ENCODE measurements at regions not wholly inside any gene's neighbourhood (a gene's known extent, or its start where the extent isn't known, plus 50 kb on each side); places are given as distances from the start of the nearest gene placed in this dataset.

GRCh38 chr6:102981490-102982015 lies 1588.0 kb downstream of the GRIK2 start:
- no TSS peak for BruUV-seq (replicated peaks)
- H3K79me2 ChIP-seq (ENCODE audit: control insufficient read depth, insufficient read depth, low read length): no peaks in the 10 kb centered on the region
- no peak for FAIRE-seq
- H3K27ac ChIP-seq (ENCODE audit: extremely low read depth, low read depth, low read length): no peak overlapping the region
- POLR2A ChIA-PET: no interaction called here
- in situ Hi-C loops (cut with MboI) (no loop called here), intact Hi-C loops (cut with micrococcal nuclease) (no loop called here)
- no peak overlapping the region for H3K4me3 ChIP-seq
- H4K20me1 ChIP-seq (replicated peaks; ENCODE audit: control insufficient read depth, insufficient read depth, low read length): no peaks in the 10 kb centered on the region
- H3K4me2 ChIP-seq (ENCODE audit: insufficient read depth, low read length): no peak overlapping the region
- H3K9ac ChIP-seq (ENCODE audit: insufficient read depth in 1 of 2, low read depth in 2 of 2, low read length in 2 of 2): no peak overlapping the region
- H3K9me1 ChIP-seq (ENCODE audit: control insufficient read depth, insufficient read depth, low read length): no peaks in the 10 kb centered on the region
- H3K36me3 ChIP-seq (ENCODE audit: control insufficient read depth, insufficient read depth, low read length): no peaks in the 10 kb centered on the region
- no peaks in the 10 kb centered on the region for H3K27me3 ChIP-seq (ENCODE audit: control insufficient read depth in 2 of 2, insufficient read depth in 2 of 2, low read length in 2 of 2)
- DNase-seq (ENCODE audit: extremely low read depth in 1 of 4, low spot score in 3 of 4): no peak
- no peak overlapping the region for H2AFZ ChIP-seq (ENCODE audit: low read depth, low read length)
- no peaks in the 10 kb centered on the region for H3K4me1 ChIP-seq (replicated peaks in 1 of 2; ENCODE audit: control insufficient read depth in 2 of 2, insufficient read depth in 2 of 2, low read length in 2 of 2)
- no peaks in the 10 kb centered on the region for H3K9me3 ChIP-seq (replicated peaks; ENCODE audit: control insufficient read depth, insufficient read depth, low read depth, low read length)
- 0% methylated on average over 2 of the region's 2 CpGs for WGBS (ENCODE audit: insufficient coverage, low coverage, missing lambda C conversion rate)
- CTCF ChIA-PET (ENCODE audit: low intra/inter-chr PET ratio): no interaction called here
- no peak for ATAC-seq
- TF ChIP-seq ATF3 (IDR thresholded peaks at IDR 0.05) (no peak), ATF3 (CRISPR knock-in tag; conservative IDR thresholded peaks at IDR 0.05) (no peak), NR2C2 (CRISPR knock-in tag; IDR thresholded peaks at IDR 0.05) (no peak), NR2C2 (tag; IDR thresholded peaks at IDR 0.05) (no peak), CGGBP1 (CRISPR knock-in tag; IDR thresholded peaks at IDR 0.05) (no peak), CUX1 (CRISPR knock-in tag; IDR thresholded peaks at IDR 0.05) (no peak), VEZF1 (CRISPR knock-in tag; IDR thresholded peaks at IDR 0.05) (no peak), ZNF609 (CRISPR knock-in tag; IDR thresholded peaks at IDR 0.05; ENCODE audit: borderline replicate concordance) (no peak), TBL1XR1 (IDR thresholded peaks at IDR 0.05; ENCODE audit: low read length in 2 of 2) (no peak)
